SW480 (cell line): ENCODE measurements at regions not wholly inside any gene's neighbourhood (a gene's known extent, or its start where the extent isn't known, plus 50 kb on each side); places are given as distances from the start of the nearest gene placed in this dataset.
A peak's percentile ranks its signal among the peaks of the same experiment; 100 is the strongest.

Source experiments
- DNase-seq: peaks from one replicate; pipeline ENCODE4 v3.0.0-alpha.2; 2016; ENCODE audit warnings: low spot score

- no peak for DNase-seq
Observed at GRCh38 chr4:146998157-146998556, 52.5 kb upstream of the TTC29 start.

- no peak for DNase-seq
Observed at GRCh38 chr4:147003956-147004809, 58.5 kb upstream of the TTC29 start.

- DNase-seq = no peak
Observed at GRCh38 chr4:147006229-147006628, 60.6 kb upstream of the TTC29 start.

GRCh38 chr4:147009875-147010274, 64.2 kb upstream of the TTC29 start:
- no peak for DNase-seq

- DNase-seq = no peak
Observed at GRCh38 chr4:147011411-147011810, 65.7 kb upstream of the TTC29 start.

- DNase-seq = no peak
Observed at GRCh38 chr4:147012059-147012707, 66.5 kb upstream of the TTC29 start.

- no peak for DNase-seq
Observed at GRCh38 chr4:147014946-147015345, 69.3 kb upstream of the TTC29 start.

GRCh38 chr4:147015491-147015890, 69.8 kb upstream of the TTC29 start:
- DNase-seq = no peak

- no peak for DNase-seq
Observed at GRCh38 chr4:147017081-147017480, 71.4 kb upstream of the TTC29 start.

- peak; percentile 31 for DNase-seq
Observed at GRCh38 chr4:147019091-147019490, 73.4 kb upstream of the TTC29 start.

GRCh38 chr4:147020456-147020855, 74.8 kb upstream of the TTC29 start:
- DNase-seq = no peak

- DNase-seq = no peak
Observed at GRCh38 chr4:147025042-147025441, 79.4 kb upstream of the TTC29 start.

- DNase-seq = no peak
Observed at GRCh38 chr4:147029296-147029695, 83.6 kb upstream of the TTC29 start.

- no peak for DNase-seq
Observed at GRCh38 chr4:147034372-147034771, 88.7 kb upstream of the TTC29 start.

GRCh38 chr4:147037069-147037468, 91.4 kb upstream of the TTC29 start:
- DNase-seq = no peak

GRCh38 chr4:147039976-147040575, 94.4 kb upstream of the TTC29 start:
- DNase-seq = no peak

GRCh38 chr4:147040874-147041273, 95.2 kb upstream of the TTC29 start:
- DNase-seq = no peak

- DNase-seq = no peak
Observed at GRCh38 chr4:147041376-147041775, 95.7 kb upstream of the TTC29 start.

GRCh38 chr4:147042046-147042445, 96.4 kb upstream of the TTC29 start:
- no peak for DNase-seq

GRCh38 chr4:147044241-147044640, 98.6 kb upstream of the TTC29 start:
- DNase-seq = no peak

GRCh38 chr4:147049946-147050345, 104.3 kb upstream of the TTC29 start:
- DNase-seq = no peak

- no peak for DNase-seq
Observed at GRCh38 chr4:147050356-147050765, 104.7 kb upstream of the TTC29 start.

GRCh38 chr4:147052361-147052760, 106.7 kb upstream of the TTC29 start:
- no peak for DNase-seq
